Fibroblast of peridontal ligament (primary cell): ENCODE measurements at regions not wholly inside any gene's neighbourhood (a gene's known extent, or its start where the extent isn't known, plus 50 kb on each side); places are given as distances from the start of the nearest gene placed in this dataset.

Source experiments
- DNase-seq: peaks from one replicate; pipeline ENCODE4 v3.0.0-alpha.2; 2010; ENCODE audit errors: extremely low read depth

GRCh38 chr14:29278301-29279263 is 512.0 kb downstream of the FOXG1 start:
- DNase-seq, result no peak

GRCh38 chr14:29282169-29282568 is 515.6 kb downstream of the FOXG1 start:
- peak; percentile 43 for DNase-seq

GRCh38 chr14:29290441-29290840 is 523.9 kb downstream of the FOXG1 start:
- DNase-seq, result no peak

- no peak for DNase-seq
Measured at GRCh38 chr14:29299372-29299771, 532.8 kb downstream of the FOXG1 start.

- DNase-seq, result peak; percentile 51
Measured at GRCh38 chr14:29301571-29301970, 535.0 kb downstream of the FOXG1 start.

GRCh38 chr14:29310210-29310609 is 543.6 kb downstream of the FOXG1 start:
- DNase-seq, result no peak

GRCh38 chr14:29310757-29311156 is 544.2 kb downstream of the FOXG1 start:
- DNase-seq, result peak; percentile 82

GRCh38 chr14:29311983-29312382 is 545.4 kb downstream of the FOXG1 start:
- no peak for DNase-seq

- no peak for DNase-seq
Measured at GRCh38 chr14:29316936-29317335, 550.3 kb downstream of the FOXG1 start.

GRCh38 chr14:29317423-29317822 is 550.8 kb downstream of the FOXG1 start:
- DNase-seq, result no peak

GRCh38 chr14:29320286-29320685 is 553.7 kb downstream of the FOXG1 start:
- no peak for DNase-seq

GRCh38 chr14:29321646-29322045 is 555.1 kb downstream of the FOXG1 start:
- peak; percentile 66 for DNase-seq

GRCh38 chr14:29339494-29340172 is 573.0 kb downstream of the FOXG1 start:
- peak; percentile 5 for DNase-seq

- DNase-seq, result peak; percentile 3
Measured at GRCh38 chr14:29348504-29348903, 579.1 kb downstream of the PRKD1 start.

GRCh38 chr14:29350496-29350895 is 577.2 kb downstream of the PRKD1 start:
- DNase-seq, result no peak

GRCh38 chr14:29351996-29352705 is 575.5 kb downstream of the PRKD1 start:
- DNase-seq, result no peak

- peak; percentile 33 for DNase-seq
Measured at GRCh38 chr14:29352706-29353080, 575.0 kb downstream of the PRKD1 start.

- no peak for DNase-seq
Measured at GRCh38 chr14:29353513-29353912, 574.1 kb downstream of the PRKD1 start.

- no peak for DNase-seq
Measured at GRCh38 chr14:29354486-29354885, 573.2 kb downstream of the PRKD1 start.

GRCh38 chr14:29355331-29355730 is 572.3 kb downstream of the PRKD1 start:
- no peak for DNase-seq

- DNase-seq, result no peak
Measured at GRCh38 chr14:29355846-29356245, 571.8 kb downstream of the PRKD1 start.

- no peak for DNase-seq
Measured at GRCh38 chr14:29360656-29361055, 567.0 kb downstream of the PRKD1 start.
